Epidermal melanocyte (primary cell): ENCODE measurements at regions not wholly inside any gene's neighbourhood (a gene's known extent, or its start where the extent isn't known, plus 50 kb on each side); places are given as distances from the start of the nearest gene placed in this dataset.

Source experiments
- DNase-seq: peaks from one replicate; pipeline ENCODE4 v3.0.0; 2011; ENCODE audit warnings: low spot score; ENCODE audit not compliant: insufficient read length

DNA sequence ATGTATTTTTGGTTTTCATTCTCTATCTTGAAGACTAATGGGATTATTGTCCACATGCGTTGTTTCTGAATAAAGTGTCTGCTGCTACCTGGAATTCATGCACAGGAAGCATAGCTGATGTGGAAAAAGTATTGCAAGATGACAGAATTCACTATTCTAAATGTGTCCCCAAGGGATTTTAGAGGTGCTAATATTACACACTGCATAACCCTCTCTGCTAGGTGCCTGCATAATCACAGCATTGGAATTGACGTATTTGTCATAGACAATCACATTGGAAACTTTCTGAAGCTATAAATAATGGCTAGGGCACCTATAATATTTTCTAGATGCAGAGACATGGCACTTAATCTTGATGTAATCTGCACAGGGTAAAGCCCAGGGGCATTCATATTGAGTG lies 496.1 kb downstream of the JRKL start:
- DNase-seq = no peak

DNA sequence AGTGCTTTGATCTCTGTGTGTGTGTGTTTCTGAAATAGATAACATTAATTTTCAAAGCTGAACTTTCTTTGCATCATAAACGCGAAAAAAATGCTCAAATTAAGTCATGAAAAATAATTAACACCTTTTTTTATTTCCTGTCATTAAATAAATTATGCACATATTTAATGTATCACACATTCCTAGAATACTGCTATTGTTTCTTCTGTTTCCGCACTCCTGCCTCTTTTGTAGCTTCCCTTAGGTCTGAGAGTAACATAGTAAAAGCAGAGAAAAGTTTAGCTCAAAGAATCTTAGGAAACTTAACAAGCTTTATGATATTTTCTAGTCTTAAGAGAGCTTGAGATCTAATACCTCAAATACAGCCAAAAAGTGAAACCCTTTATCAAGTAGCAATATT lies 504.2 kb downstream of the JRKL start:
- no peak for DNase-seq

DNA sequence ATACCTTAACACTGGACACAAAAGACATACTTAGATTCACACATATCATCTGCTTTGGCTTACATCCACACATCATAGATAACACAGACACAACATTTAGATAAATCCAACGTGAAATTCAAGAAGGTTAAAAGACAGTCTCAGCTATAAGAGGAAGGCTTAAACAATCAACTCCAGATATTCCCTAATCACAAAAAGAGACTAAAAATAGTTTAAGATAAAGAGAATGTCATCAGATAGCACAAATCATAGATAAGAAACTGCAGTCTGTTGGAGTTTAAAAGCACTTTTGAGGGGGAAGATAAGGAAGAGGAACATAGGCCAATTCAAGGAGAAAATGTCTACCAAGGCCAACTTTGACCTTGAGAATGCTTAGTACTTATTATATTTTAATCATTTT lies 504.8 kb downstream of the JRKL start:
- DNase-seq = no peak

- no peak for DNase-seq
Observed at GRCh38 chr11:96899971-96900370, 510.2 kb downstream of the JRKL start.

- no peak for DNase-seq
Observed at GRCh38 chr11:96905143-96905542, 515.3 kb downstream of the JRKL start.

- no peak for DNase-seq
Observed at GRCh38 chr11:96905663-96906062, 515.9 kb downstream of the JRKL start.

DNA sequence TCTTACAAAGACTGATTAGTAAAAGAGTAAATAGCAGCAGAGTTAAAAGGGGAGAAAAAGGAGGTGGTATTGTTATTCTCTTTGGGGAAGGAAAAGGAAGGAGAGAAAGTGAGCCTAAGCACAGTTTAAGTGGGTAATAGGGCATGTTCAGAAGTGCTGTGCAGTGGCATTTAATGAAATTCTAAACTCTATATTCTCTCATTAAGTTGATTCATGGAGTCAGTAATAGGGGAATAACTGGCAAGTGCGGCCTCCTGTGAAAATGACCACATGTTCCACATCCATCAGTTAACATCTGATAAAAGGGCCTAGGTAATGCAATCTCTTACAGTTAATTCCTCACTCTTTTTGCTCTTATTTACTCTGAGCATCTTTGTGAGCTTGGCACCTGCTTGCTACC lies 516.7 kb downstream of the JRKL start:
- no peak for DNase-seq

- no peak for DNase-seq
Observed at GRCh38 chr11:96925862-96926261, 536.0 kb downstream of the JRKL start.

- DNase-seq = no peak
Observed at GRCh38 chr11:96940227-96940626, 550.4 kb downstream of the JRKL start.

DNA sequence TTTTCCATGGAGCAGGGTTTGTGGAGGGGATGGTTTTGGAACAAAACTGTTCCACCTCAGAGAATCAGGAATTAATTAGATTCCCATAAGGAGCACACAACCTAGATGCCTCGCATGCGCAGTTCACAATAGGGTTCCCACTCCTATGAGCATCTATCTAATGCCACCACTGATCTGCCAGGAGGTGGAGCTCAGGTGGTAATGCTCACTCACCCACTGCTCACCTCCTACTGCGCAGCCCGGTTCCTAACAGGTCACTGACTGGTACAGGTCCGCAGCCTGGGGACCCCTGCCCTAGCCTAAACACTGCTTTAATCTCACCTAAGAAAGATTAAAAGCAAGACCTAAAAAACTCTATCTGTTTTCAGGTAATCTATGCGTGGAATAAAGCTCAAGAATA lies 553.0 kb downstream of the JRKL start:
- no peak for DNase-seq

DNA sequence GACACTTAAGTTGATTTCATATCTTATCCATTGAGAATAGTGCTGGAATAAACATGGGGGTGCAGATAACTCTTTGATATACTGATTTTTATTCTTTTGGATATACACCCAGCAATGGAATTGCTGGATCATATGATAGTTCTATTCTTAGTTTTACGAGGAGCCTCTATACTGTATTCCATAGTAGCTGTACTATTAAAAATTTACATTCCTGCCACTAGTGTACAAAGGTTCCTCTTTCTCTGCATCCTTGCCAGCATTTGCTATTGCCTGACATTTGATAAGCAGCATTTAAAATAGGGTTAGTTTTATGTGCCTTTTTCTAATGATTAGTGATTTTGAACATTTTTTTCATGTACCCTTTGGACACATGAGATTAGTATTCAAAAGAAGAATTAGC lies 554.2 kb downstream of the JRKL start:
- DNase-seq = no peak

DNA sequence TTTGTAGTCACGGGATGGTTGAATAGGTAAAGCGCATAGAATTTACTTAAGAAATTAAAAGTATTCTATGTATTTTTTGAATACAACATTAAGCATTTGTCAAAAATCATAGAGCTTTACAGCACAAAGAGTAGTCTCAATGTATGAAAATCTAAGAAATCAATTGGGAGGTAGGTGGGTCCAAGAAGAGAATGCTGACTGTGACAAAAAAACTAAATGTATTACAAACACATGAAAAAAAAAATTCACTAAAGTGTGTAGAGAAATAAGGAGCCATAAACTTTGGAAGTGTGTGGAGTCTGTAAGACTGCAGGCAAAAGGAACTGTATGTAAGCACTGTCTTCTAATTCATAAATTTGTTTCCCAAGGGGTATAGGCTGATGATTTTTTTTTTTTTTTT lies 558.3 kb downstream of the JRKL start:
- DNase-seq = no peak

GRCh38 chr11:96949464-96949863 lies 559.7 kb downstream of the JRKL start:
- DNase-seq = no peak

GRCh38 chr11:96954587-96955242 lies 564.9 kb downstream of the JRKL start:
- no peak for DNase-seq

DNA sequence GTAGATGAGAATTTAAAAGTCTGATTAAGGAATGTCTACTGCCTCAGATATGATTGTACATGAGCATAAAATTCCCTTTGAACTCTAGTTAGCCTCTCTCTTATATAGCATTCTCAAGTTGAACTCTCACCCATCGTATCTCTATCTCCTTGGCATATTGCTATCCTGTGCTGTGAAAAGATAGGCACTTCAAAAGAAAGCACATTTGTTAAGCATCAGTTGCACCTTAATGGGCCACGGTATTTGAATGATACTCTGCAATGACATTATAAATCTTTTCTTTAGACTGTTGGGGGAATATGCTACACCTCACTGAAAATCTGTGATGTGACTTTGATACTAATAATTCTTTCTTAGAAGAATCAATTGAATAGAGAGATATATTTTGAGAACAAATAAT lies 570.7 kb downstream of the JRKL start:
- DNase-seq = no peak

- DNase-seq = no peak
Observed at GRCh38 chr11:96960926-96961325, 571.1 kb downstream of the JRKL start.

DNA sequence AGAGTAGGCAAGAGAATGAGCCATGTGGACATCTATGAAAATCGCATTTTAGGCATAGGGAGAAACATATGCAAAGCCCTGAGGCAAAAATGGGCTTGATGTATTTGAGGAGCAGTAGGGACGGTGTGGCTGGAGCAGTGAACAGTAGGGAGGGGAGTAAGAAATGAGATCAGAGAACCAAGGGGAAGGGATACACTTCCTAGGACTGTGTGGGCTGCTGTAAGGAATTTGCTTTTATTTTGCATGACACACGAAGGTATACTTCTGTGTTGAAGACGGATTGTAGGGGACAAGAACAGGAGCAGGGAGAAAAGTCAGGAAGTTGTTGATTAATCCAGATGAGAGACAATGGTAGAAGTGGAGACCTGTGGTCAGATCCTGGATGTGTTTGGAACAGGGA lies 572.1 kb downstream of the JRKL start:
- DNase-seq = no peak

GRCh38 chr11:96963375-96963774 lies 573.6 kb downstream of the JRKL start:
- DNase-seq = no peak

DNA sequence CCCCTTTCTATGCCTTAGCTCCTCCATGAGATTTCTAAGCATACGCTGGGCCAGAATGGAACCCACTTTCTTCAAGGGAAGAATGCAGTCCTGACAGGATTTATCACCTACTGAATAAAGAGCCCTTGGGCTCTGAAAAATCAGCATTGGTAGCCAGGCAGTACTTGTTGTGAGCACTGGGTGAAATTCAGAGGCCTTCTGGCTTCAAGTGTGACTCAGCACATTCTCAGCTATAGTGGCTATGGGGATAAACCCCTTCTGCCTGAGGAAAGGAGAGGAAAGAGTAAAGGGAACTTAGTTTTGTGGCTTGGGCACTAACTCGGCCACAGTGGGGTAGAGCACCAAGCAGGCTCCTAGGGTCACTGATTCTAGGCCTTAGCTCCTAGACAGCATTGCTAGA lies 574.8 kb downstream of the JRKL start:
- no peak for DNase-seq

DNA sequence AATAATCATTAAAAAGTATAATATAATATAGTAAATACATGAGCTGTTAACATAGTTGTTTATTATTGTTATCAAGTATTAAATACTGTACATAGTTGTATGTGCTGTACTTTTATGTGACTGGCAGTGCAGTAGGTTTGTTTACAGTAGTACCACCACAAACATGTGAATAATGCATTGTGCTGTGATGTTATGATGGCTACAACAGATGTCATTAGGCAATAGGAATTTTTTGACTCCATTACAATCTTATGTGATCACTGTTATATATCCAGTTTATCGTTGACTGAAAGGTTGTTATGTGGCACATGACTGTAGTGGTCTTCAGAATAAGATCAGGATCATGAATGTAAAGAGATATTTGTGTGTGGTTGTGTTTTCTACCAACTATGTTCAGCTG lies 577.8 kb downstream of the JRKL start:
- DNase-seq = no peak

DNA sequence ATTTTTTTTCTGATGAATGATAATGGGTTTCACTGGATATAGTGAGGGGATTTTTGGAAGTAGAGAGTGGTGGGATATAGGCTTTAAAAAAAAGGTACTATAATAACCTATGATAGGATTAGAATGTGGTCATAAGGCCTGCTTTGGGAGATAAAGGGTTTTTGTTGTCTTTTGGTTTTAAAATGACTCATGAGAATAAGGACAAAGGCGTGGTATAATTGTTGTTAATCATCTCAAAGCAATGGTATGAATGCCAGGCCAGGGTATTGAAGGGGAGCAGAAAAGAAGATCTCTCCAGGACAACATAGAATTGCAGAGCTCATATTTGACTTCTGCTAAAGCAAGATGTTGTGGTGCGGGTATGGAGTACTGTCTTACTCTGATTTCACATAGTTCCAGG lies 579.4 kb downstream of the JRKL start:
- DNase-seq = no peak

GRCh38 chr11:96978751-96979150 lies 588.9 kb downstream of the JRKL start:
- no peak for DNase-seq

GRCh38 chr11:96986516-96986915 lies 596.7 kb downstream of the JRKL start:
- no peak for DNase-seq

GRCh38 chr11:96990914-96991313 lies 601.1 kb downstream of the JRKL start:
- no peak for DNase-seq
